NB4 (cell line): ENCODE measurements at regions not wholly inside any gene's neighbourhood (a gene's known extent, or its start where the extent isn't known, plus 50 kb on each side); places are given as distances from the start of the nearest gene placed in this dataset.

Experiments
- CTCF ChIP-seq: IDR thresholded peaks from one replicate; pipeline ENCODE4 v1.5.1; 2012; ENCODE audit warnings: low read depth, low read length
- MAX ChIP-seq: IDR thresholded peaks from 2 replicates; pipeline ENCODE4 v1.6.1; 2011; ENCODE audit warnings: low read depth, low read length
- POLR2A ChIP-seq: IDR thresholded peaks from 2 replicates; pipeline ENCODE4 v1.6.1; 2011; ENCODE audit warnings: mild to moderate bottlenecking; ENCODE audit not compliant: insufficient read length; ENCODE audit errors: extremely low read depth

GRCh38 chr7:125445836-125446235, 516.2 kb upstream of the POT1 start:
- no peak for TF ChIP-seq CTCF
- no peak for TF ChIP-seq POLR2A
- no peak for TF ChIP-seq MAX
